Activated CD8-positive, alpha-beta T cell treated with anti-CD3 and anti-CD28 coated beads for 36 hours (primary cell): ENCODE measurements at regions not wholly inside any gene's neighbourhood (a gene's known extent, or its start where the extent isn't known, plus 50 kb on each side); places are given as distances from the start of the nearest gene placed in this dataset.
"Not testable (repeated sequence)": the region's sequence is repeated elsewhere in the genome, so short reads cannot be mapped to it uniquely, and the experiment has no call there.

Source experiments
- ATAC-seq: fragments of 200-7000 bp; cut with Tn5 transposase; one replicate; pipeline ENCODE4 v1.10.0; 2021; ENCODE audit warnings: mild to moderate bottlenecking, moderate library complexity
- CTCF ChIA-PET: fragments of 350-600 bp; sonication (Branson Sonifier 250); formaldehyde crosslinking; loops from one replicate; lab custom pipeline; 2021; ENCODE audit warnings: antibody characterized with exemption; lab: Charles Lee
- POLR2A ChIA-PET: fragments of 350-600 bp; sonication (Branson Sonifier 250); formaldehyde crosslinking; loops from one replicate; lab custom pipeline; 2021; ENCODE audit warnings: antibody characterized with exemption; lab: Charles Lee
- DNase-seq: peaks from one replicate; pipeline ENCODE4 v3.0.0-alpha.2; 2020
- H3K27ac Mint-ChIP-seq: one replicate; pipeline ENCODE4 v1.8.0; 2021; ENCODE audit warnings: mild to moderate bottlenecking, mixed read lengths
- H3K27me3 Mint-ChIP-seq: one replicate; pipeline ENCODE4 v1.8.0; 2021; ENCODE audit warnings: mixed read lengths
- H3K36me3 Mint-ChIP-seq: one replicate; pipeline ENCODE4 v1.8.0; 2021; ENCODE audit warnings: low read depth, mixed read lengths
- H3K4me1 Mint-ChIP-seq: one replicate; pipeline ENCODE4 v1.8.0; 2021; ENCODE audit warnings: low read depth, mixed read lengths
- H3K4me3 Mint-ChIP-seq: one replicate; pipeline ENCODE4 v1.8.0; 2021; ENCODE audit warnings: mild to moderate bottlenecking, moderate library complexity, mixed read lengths
- H3K9me3 Mint-ChIP-seq: one replicate; pipeline ENCODE4 v1.8.0; 2021; ENCODE audit warnings: mixed read lengths
- intact Hi-C: fragments of 100-400 bp; cut with micrococcal nuclease; formaldehyde crosslinking; loops from one replicate; pipeline ENCODE4 v1.10.0; 2022
- TF ChIP-seq, protein P1 (sequence below): fragments of 200-600 bp; IDR thresholded peaks from one replicate; pipeline ENCODE4 v1.8.0; 2022; ENCODE audit warnings: antibody characterized with exemption, mild to moderate bottlenecking

DNA sequence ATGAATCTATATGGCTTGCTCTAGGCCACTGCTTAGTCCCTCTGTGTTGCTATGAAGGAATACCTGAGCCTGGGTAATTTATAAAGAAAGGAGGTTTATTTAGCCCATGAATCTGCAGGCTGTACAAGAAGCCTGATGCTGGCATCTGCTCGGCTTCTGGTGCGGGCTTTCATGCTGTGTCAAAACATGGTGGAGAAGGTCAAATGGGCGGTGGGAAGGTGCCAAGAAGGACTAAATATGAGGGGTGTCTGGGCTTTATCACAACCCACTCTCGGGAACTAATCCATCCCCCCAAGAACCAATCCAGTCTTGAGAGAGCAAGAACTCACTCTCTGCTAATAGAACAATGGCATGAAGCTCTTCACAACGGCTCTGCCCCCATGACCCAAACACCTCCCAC, 481.6 kb downstream of the EIPR1 start:
- ATAC-seq (no peak), DNase-seq (no peak)
- intact Hi-C loops: no loop called here
- Mint-ChIP-seq H3K36me3 (no peaks in the 10 kb centered on the region), H3K9me3 (no peaks in the 10 kb centered on the region), H3K27me3 (no peaks in the 10 kb centered on the region), H3K4me1 (no peaks in the 10 kb centered on the region), H3K27ac (no peak overlapping the region), H3K4me3 (no peak overlapping the region)
- TF ChIP-seq, protein P1, sequence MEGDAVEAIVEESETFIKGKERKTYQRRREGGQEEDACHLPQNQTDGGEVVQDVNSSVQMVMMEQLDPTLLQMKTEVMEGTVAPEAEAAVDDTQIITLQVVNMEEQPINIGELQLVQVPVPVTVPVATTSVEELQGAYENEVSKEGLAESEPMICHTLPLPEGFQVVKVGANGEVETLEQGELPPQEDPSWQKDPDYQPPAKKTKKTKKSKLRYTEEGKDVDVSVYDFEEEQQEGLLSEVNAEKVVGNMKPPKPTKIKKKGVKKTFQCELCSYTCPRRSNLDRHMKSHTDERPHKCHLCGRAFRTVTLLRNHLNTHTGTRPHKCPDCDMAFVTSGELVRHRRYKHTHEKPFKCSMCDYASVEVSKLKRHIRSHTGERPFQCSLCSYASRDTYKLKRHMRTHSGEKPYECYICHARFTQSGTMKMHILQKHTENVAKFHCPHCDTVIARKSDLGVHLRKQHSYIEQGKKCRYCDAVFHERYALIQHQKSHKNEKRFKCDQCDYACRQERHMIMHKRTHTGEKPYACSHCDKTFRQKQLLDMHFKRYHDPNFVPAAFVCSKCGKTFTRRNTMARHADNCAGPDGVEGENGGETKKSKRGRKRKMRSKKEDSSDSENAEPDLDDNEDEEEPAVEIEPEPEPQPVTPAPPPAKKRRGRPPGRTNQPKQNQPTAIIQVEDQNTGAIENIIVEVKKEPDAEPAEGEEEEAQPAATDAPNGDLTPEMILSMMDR: no peak
- POLR2A ChIA-PET: no interaction called here
- CTCF ChIA-PET: no interaction called here

DNA sequence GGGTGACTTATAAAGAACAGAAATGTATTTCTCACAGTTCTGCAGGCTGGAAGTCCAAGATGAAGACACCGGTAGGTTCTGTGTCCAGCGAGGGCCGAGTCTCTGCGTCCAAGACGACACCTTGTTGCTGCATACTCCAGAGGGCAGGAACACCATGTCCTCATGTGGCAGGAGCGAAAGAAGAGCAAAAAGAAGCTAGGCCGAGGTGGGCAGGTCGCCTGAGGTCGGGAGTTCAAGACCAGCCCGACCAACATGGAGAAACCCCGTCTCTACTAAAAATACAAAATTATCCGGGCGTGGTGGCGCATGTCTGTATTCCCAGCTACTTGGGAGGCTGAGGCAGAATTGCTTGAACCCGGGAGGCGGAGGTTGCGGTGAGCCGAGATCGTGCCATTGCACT, 483.6 kb downstream of the EIPR1 start:
- DNase-seq, H3K4me3 Mint-ChIP-seq, H3K27ac Mint-ChIP-seq, H3K27me3 Mint-ChIP-seq, H3K9me3 Mint-ChIP-seq, H3K4me1 Mint-ChIP-seq, CTCF ChIA-PET, POLR2A ChIA-PET, ATAC-seq, intact Hi-C loops, H3K36me3 Mint-ChIP-seq: not testable (repeated sequence)

DNA sequence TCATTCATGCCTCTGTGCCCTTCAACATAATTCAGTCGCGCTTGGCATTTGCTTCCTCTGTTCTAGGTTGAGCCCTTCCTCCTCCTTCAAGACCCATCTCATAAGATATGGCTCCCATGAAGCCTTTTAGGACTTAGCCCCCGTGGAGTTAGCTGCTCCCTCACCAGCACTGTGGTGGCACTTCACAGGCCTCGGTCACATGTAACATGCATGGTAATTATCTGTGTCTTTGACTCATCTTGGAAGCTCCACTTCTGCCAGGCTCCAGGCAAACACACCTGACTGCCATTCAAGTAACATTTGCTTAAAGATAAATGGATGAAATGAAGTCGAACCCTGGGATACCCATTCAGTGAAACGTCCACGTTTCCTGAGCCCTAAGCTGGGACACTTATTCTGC, 484.7 kb downstream of the EIPR1 start:
- peaks cover 4% of the 10 kb centered on the region for H3K27me3 Mint-ChIP-seq
- DNase-seq (no peak), ATAC-seq (no peak)
- no peak overlapping the region for H3K27ac Mint-ChIP-seq
- no peak overlapping the region for H3K4me3 Mint-ChIP-seq
- intact Hi-C loops: no loop called here
- ChIA-PET POLR2A (no interaction called here), CTCF (no interaction called here)
- TF ChIP-seq, protein P1: no peak
- no peaks in the 10 kb centered on the region for H3K36me3 Mint-ChIP-seq
- no peaks in the 10 kb centered on the region for H3K9me3 Mint-ChIP-seq
- no peaks in the 10 kb centered on the region for H3K4me1 Mint-ChIP-seq

DNA sequence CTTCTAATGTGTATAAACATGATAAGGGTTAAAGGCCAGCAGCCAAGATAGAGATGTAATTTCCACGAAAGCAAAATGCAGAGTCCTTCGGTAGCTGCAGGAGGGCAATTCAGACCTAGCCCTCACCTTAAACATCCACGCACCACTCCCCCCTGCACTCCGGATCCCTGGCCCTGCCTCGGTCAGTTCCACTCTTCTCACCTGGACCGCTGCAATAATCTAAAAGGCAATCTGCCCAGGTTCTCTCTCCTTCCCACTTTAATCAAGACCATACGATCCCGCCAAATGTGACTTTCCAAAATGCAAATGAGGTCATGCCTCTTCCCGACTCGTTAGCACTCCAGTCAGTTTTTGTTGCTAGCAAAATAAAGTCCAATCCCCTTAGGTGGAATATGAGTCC, 485.2 kb downstream of the EIPR1 start:
- ATAC-seq: no peak
- Mint-ChIP-seq H3K9me3 (no peaks in the 10 kb centered on the region), H3K27ac (no peak overlapping the region), H3K27me3 (peaks cover 4% of the 10 kb centered on the region), H3K4me3 (no peak overlapping the region), H3K4me1 (no peaks in the 10 kb centered on the region), H3K36me3 (no peaks in the 10 kb centered on the region)
- intact Hi-C loops: no loop called here
- TF ChIP-seq, protein P1: no peak
- CTCF ChIA-PET: no interaction called here
- POLR2A ChIA-PET: no interaction called here
- no peak for DNase-seq

DNA sequence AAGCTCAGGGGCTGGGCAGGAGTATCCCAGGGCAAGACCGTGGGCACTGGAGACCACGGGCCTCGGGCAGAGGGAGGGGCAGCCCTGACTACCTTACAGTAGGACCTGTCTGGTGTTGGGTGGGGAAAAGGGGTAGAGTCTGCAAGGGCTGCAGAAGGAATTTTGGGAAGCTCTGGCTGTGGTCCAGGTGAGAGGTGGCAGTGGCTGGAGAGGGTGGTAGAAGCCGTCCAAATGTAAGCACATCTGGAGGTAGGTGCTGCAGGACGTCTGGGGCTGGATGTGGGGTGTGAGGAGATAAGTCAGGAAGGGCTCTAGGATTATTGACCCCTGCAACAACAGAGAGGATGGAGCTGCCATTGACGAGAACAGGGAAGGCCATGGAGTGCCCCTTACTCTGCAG, 486.7 kb downstream of the EIPR1 start:
- intact Hi-C loops: no loop called here
- Mint-ChIP-seq H3K27me3 (peaks cover 7% of the 10 kb centered on the region), H3K4me3 (no peak overlapping the region), H3K4me1 (no peaks in the 10 kb centered on the region), H3K9me3 (no peaks in the 10 kb centered on the region), H3K36me3 (no peaks in the 10 kb centered on the region), H3K27ac (no peak overlapping the region)
- ChIA-PET CTCF (no interaction called here), POLR2A (no interaction called here)
- DNase-seq (no peak), ATAC-seq (no peak)
- TF ChIP-seq, protein P1: no peak

DNA sequence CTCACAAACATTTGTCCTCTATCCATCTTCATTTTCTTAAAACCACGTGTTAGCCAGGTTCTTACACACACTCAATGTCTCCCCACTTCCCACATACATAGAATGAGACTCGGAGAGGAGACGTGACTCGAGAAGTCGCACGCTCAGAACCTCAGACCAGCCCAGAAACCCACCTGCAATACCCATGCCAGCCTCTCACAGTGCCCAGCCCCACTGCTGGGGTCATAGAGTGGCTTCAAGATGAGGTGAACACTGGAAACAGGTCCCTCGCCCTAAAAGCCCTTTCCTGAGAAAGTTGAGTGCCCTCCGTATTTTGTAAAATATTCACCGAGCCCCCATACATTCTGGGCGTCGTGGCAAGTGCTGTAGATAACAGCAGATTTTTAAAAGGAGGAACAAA, 487.4 kb downstream of the EIPR1 start:
- peaks cover 7% of the 10 kb centered on the region for H3K27me3 Mint-ChIP-seq
- H3K4me3 Mint-ChIP-seq: no peak overlapping the region
- TF ChIP-seq, protein P1: no peak
- H3K27ac Mint-ChIP-seq: no peak overlapping the region
- POLR2A ChIA-PET: no interaction called here
- no peak for ATAC-seq
- no peak for DNase-seq
- CTCF ChIA-PET: no interaction called here
- intact Hi-C loops: no loop called here
- H3K9me3 Mint-ChIP-seq: no peaks in the 10 kb centered on the region
- H3K4me1 Mint-ChIP-seq: no peaks in the 10 kb centered on the region
- no peaks in the 10 kb centered on the region for H3K36me3 Mint-ChIP-seq
